A549 (cell line): ENCODE measurements at regions not wholly inside any gene's neighbourhood (a gene's known extent, or its start where the extent isn't known, plus 50 kb on each side); places are given as distances from the start of the nearest gene placed in this dataset.

ENCODE experiments used
- ATAC-seq, 2 experiments: fragments of 200-7000 bp in 1 of 2; fragments of >200 bp in 1 of 2; cut with Nextera tagmentation in 1 of 2; cut with Tn5 transposase in 1 of 2; 3 replicates each; pipeline versions ENCODE4 v1.8.0 to v1.9.1; 2018 to 2020; ENCODE audit warnings: mild to moderate bottlenecking in 1 of 2, moderate library complexity in 1 of 2
- CTCF ChIA-PET: fragments of 300-600 bp; sonication (Branson Sonifier 250); formaldehyde crosslinking; extraction: SDS; loops from one replicate; lab custom pipeline; 2021; ENCODE audit warnings: antibody characterized with exemption, inconsistent platforms; lab: Yijun Ruan, JAX
- POLR2A ChIA-PET: fragments of 350-600 bp; formaldehyde crosslinking; extraction: SDS; loops from one replicate; lab custom pipeline; 2021; ENCODE audit warnings: antibody characterized with exemption, inconsistent platforms; lab: Yijun Ruan, JAX
- DNase-seq, 2 experiments: peaks; one replicate each; pipeline versions ENCODE4 v3.0.0 to v3.0.0-alpha.2; 2011 to 2016; ENCODE audit warnings: low read depth in 1 of 2, low spot score in 1 of 2
- FAIRE-seq: peaks from 2 replicates; lab custom pipeline; 2011; peaks lifted over from hg19 to GRCh38; lab: Jason Lieb, UNC
- H3K27ac ChIP-seq, 2 experiments: fragments of >200 bp; sonication (Bioruptor Twin); formaldehyde crosslinking; 3 replicates each; pipeline ENCODE4 v1.5.1; 2016 to 2017
- H3K4me1 ChIP-seq: fragments of >200 bp; sonication (Bioruptor Twin); formaldehyde crosslinking; 3 replicates; pipeline ENCODE4 v1.6.1; 2016
- H3K4me2 ChIP-seq: fragments of >200 bp; sonication (Bioruptor Twin); formaldehyde crosslinking; 3 replicates; pipeline ENCODE4 v1.6.1; 2016
- H3K4me3 ChIP-seq: fragments of >200 bp; sonication (Bioruptor Twin); formaldehyde crosslinking; 3 replicates; pipeline ENCODE4 v1.5.1; 2016
- H3K9me3 ChIP-seq: fragments of >200 bp; sonication (Bioruptor Twin); formaldehyde crosslinking; 3 replicates; pipeline ENCODE4 v1.6.1; 2016
- BCL3 ChIP-seq: fragments of >200 bp; sonication (Bioruptor Twin); formaldehyde crosslinking; IDR thresholded peaks from 3 replicates; pipeline ENCODE4 v1.6.1; 2016
- BHLHE40 ChIP-seq: IDR thresholded peaks from 2 replicates; pipeline ENCODE4 v1.6.1; 2012; ENCODE audit warnings: low read depth, low read length, inconsistent platforms
- CEBPB ChIP-seq, 2 experiments: fragments of >200 bp in 1 of 2; sonication (Bioruptor Twin) in 1 of 2; formaldehyde crosslinking in 1 of 2; IDR thresholded peaks; 2 replicates each; pipeline ENCODE4 v1.6.1; 2012 to 2016
- E2F6 ChIP-seq: IDR thresholded peaks from 2 replicates; pipeline ENCODE4 v1.6.1; 2012; ENCODE audit warnings: low read depth, borderline replicate concordance
- ELK1 ChIP-seq: fragments of 150-350 bp; IDR thresholded peaks from 2 replicates; pipeline ENCODE4 v1.6.1; 2014; ENCODE audit warnings: low read depth, mild to moderate bottlenecking, low read length
- ESRRA ChIP-seq: fragments of 150-350 bp; IDR thresholded peaks from 2 replicates; pipeline ENCODE4 v1.6.1; 2014; ENCODE audit warnings: mild to moderate bottlenecking, low read length, borderline replicate concordance
- HDAC2 ChIP-seq: fragments of 200-600 bp; sonication (generic); IDR thresholded peaks from 2 replicates; pipeline ENCODE4 v1.6.1; 2016
- HEYL ChIP-seq: fragments of 250-450 bp; sonication (Bioruptor Pico); IDR thresholded peaks from 2 replicates; pipeline ENCODE4 v1.8.0; 2021; ENCODE audit warnings: mild to moderate bottlenecking, moderate library complexity
- HMGXB4 ChIP-seq: fragments of 250-450 bp; sonication (Bioruptor Pico); IDR thresholded peaks from 2 replicates; pipeline ENCODE4 v1.5.0; 2021; ENCODE audit warnings: mild to moderate bottlenecking, moderate library complexity, borderline replicate concordance
- JUN ChIP-seq, 2 experiments: fragments of >200 bp; sonication (Bioruptor Twin); formaldehyde crosslinking; IDR thresholded peaks; 2 replicates in 1 of 2; 3 replicates in 1 of 2; pipeline ENCODE4 v1.6.1; 2016 to 2017
- MAZ ChIP-seq: fragments of 150-350 bp; IDR thresholded peaks from 2 replicates; pipeline ENCODE4 v1.6.1; 2014; ENCODE audit warnings: antibody characterized with exemption, low read depth, low read length, borderline replicate concordance
- NFE2L2 ChIP-seq: fragments of 150-350 bp; conservative IDR thresholded peaks from 2 replicates; pipeline ENCODE4 v1.6.1; 2014; ENCODE audit warnings: low read length
- NR3C1 ChIP-seq: fragments of >200 bp; sonication (Bioruptor Twin); formaldehyde crosslinking; IDR thresholded peaks from 3 replicates; pipeline ENCODE4 v1.6.1; 2017
- PHF8 ChIP-seq: fragments of 200-600 bp; sonication (generic); IDR thresholded peaks from 2 replicates; pipeline ENCODE4 v1.6.1; 2016; ENCODE audit warnings: low read depth, mild to moderate bottlenecking, antibody characterized with exemption, moderate library complexity, borderline replicate concordance
- RARB ChIP-seq: fragments of 250-450 bp; sonication (Bioruptor Pico); IDR thresholded peaks from 2 replicates; pipeline ENCODE4 v1.8.0; 2021; ENCODE audit warnings: mild to moderate bottlenecking, moderate library complexity
- TFCP2L1 ChIP-seq: fragments of 250-450 bp; sonication (Bioruptor Pico); IDR thresholded peaks from 2 replicates; pipeline ENCODE4 v1.5.0; 2021; ENCODE audit warnings: mild to moderate bottlenecking
- TP53 ChIP-seq: fragments of 250-450 bp; sonication (Bioruptor Pico); IDR thresholded peaks from 2 replicates; pipeline ENCODE4 v1.5.0; 2021; ENCODE audit warnings: mild to moderate bottlenecking, moderate library complexity
- WGBS: methylation state at CpG from one replicate; pipeline ENCODE4 v1.1.6; 2017; ENCODE audit errors: missing lambda C conversion rate; 5-methylcytosine and 5-hydroxymethylcytosine counted together
- TF ChIP-seq, protein P1 (sequence below): fragments of 200-600 bp; sonication (generic); IDR thresholded peaks from 2 replicates; pipeline ENCODE4 v1.6.1; 2016; ENCODE audit warnings: antibody characterized with exemption, mild to moderate bottlenecking, moderate library complexity

DNA sequence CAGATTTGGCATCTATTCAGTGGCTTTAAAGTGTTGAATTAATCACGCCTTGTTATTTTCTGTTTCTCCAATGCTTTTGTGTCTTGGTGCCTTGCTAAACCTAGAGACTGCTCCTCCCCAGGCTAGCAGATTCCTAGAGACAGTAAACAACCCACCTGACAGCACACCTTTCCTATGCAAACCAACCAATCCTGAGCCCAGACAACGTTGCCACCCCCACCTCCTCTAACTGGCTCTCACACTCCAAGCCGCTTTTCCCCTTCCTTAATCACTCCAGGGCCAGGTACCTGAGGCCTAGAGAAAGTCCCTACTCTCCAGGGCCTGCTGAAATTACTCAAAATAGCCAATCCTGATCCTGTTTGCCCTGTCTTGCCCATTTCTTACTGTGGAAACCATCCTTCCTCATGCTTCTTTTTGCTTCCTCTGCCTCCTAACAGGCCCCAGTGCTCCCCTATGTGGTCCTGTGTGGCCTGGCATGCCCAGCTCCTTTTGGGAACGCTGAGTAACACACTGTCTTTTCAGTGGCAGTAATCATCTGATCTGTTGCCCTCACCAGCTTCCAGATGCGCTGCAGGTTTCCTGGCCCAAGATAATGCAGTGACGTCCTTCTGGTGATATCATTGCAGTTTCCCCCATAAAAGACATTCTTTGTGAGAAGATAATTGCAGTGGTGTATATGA is 53.4 kb downstream of the GAS1 start:
- DNase-seq, result no peak
- FAIRE-seq, result no peak
- Histone ChIP-seq H3K27ac (no peak overlapping the region), H3K9me3 (no peaks in the 10 kb centered on the region), H3K4me2 (no peak overlapping the region), H3K4me1 (no peaks in the 10 kb centered on the region), H3K4me3 (no peak overlapping the region)
- WGBS, result 27% methylated on average over 6 of the region's 6 CpGs
- POLR2A ChIA-PET, result no interaction called here
- CTCF ChIA-PET, result interaction anchor here (0.5 kb wide), 1 partner anchor 946 kb away, joined by 3 read pairs; no protein-coding TSS in a partner anchor
- no peak for TF ChIP-seq CEBPB (IDR thresholded peaks at IDR 0.05)
- TF ChIP-seq NR3C1, result no peak
- TF ChIP-seq HMGXB4 (CRISPR knock-in tag), result no peak
- TF ChIP-seq TFCP2L1 (CRISPR knock-in tag), result no peak
- no peak for TF ChIP-seq ESRRA
- ATAC-seq, result no peak

GRCh38 chr9:86892576-86892975 is 54.7 kb downstream of the GAS1 start:
- 4% methylated on average over 3 of the region's 3 CpGs for WGBS
- POLR2A ChIA-PET, result no interaction called here
- no peak for FAIRE-seq

More at GRCh38 chr9:86892576-86892975, 54.7 kb downstream of the GAS1 start:
- no peak overlapping the region for H3K4me3 ChIP-seq
- TF ChIP-seq BHLHE40 (no peak), E2F6 (no peak), RARB (CRISPR knock-in tag) (no peak), MAZ (no peak), TP53 (CRISPR knock-in tag) (no peak), NFE2L2 (no peak), PHF8 (no peak), JUN (IDR thresholded peaks at IDR 0.05) (no peak), HEYL (CRISPR knock-in tag) (no peak), ELK1 (no peak), HDAC2 (no peak), BCL3 (no peak)
- TF ChIP-seq, protein P1, sequence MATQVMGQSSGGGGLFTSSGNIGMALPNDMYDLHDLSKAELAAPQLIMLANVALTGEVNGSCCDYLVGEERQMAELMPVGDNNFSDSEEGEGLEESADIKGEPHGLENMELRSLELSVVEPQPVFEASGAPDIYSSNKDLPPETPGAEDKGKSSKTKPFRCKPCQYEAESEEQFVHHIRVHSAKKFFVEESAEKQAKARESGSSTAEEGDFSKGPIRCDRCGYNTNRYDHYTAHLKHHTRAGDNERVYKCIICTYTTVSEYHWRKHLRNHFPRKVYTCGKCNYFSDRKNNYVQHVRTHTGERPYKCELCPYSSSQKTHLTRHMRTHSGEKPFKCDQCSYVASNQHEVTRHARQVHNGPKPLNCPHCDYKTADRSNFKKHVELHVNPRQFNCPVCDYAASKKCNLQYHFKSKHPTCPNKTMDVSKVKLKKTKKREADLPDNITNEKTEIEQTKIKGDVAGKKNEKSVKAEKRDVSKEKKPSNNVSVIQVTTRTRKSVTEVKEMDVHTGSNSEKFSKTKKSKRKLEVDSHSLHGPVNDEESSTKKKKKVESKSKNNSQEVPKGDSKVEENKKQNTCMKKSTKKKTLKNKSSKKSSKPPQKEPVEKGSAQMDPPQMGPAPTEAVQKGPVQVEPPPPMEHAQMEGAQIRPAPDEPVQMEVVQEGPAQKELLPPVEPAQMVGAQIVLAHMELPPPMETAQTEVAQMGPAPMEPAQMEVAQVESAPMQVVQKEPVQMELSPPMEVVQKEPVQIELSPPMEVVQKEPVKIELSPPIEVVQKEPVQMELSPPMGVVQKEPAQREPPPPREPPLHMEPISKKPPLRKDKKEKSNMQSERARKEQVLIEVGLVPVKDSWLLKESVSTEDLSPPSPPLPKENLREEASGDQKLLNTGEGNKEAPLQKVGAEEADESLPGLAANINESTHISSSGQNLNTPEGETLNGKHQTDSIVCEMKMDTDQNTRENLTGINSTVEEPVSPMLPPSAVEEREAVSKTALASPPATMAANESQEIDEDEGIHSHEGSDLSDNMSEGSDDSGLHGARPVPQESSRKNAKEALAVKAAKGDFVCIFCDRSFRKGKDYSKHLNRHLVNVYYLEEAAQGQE, result no peak
- TF ChIP-seq, all 56 proteins: peak for 0
- Histone ChIP-seq H3K4me2 (no peak overlapping the region), H3K4me1 (no peaks in the 10 kb centered on the region), H3K9me3 (no peaks in the 10 kb centered on the region), H3K27ac (no peak overlapping the region)
- no peak for ATAC-seq
- CTCF ChIA-PET, result no interaction called here
- DNase-seq, result no peak
